HepG2 (cell line): ENCODE measurements at regions not wholly inside any gene's neighbourhood (a gene's known extent, or its start where the extent isn't known, plus 50 kb on each side); places are given as distances from the start of the nearest gene placed in this dataset.

ENCODE experiments used
- CTCF ChIP-seq: sonication (generic); formaldehyde crosslinking; IDR thresholded peaks from 2 replicates; pipeline ENCODE4 v1.5.0; 2020; ENCODE audit warnings: mild to moderate bottlenecking, missing genetic modification reagents, moderate library complexity
- FOSL1 ChIP-seq: sonication (generic); formaldehyde crosslinking; IDR thresholded peaks from 2 replicates; pipeline ENCODE4 v1.9.0; 2021; ENCODE audit warnings: missing genetic modification reagents, borderline replicate concordance
- HMGA1 ChIP-seq: sonication (generic); formaldehyde crosslinking; conservative IDR thresholded peaks from 2 replicates; pipeline ENCODE4 v1.4.0; 2020; ENCODE audit warnings: missing genetic modification reagents
- KAT7 ChIP-seq: IDR thresholded peaks from 2 replicates; pipeline ENCODE4 v1.6.1; 2018; ENCODE audit warnings: borderline replicate concordance, missing compliant biosample characterization
- MED13 ChIP-seq: sonication (generic); formaldehyde crosslinking; IDR thresholded peaks from 2 replicates; pipeline ENCODE4 v1.5.0; 2020; ENCODE audit warnings: missing genetic modification reagents
- REST ChIP-seq, 2 experiments: IDR thresholded peaks; 2 replicates each; pipeline ENCODE4 v1.6.1; 2011 to 2012; ENCODE audit warnings: low read length in 2 of 2, borderline replicate concordance in 1 of 2, low read depth in 1 of 2, mild to moderate bottlenecking in 1 of 2, moderate library complexity in 1 of 2
- TMF1 ChIP-seq: sonication (generic); formaldehyde crosslinking; IDR thresholded peaks from 2 replicates; pipeline ENCODE4 v1.8.1; 2022; ENCODE audit warnings: low read depth, missing genetic modification reagents
- ZBTB1 ChIP-seq: sonication (generic); formaldehyde crosslinking; IDR thresholded peaks from 2 replicates; pipeline ENCODE4 v1.4.0; 2020; ENCODE audit warnings: missing genetic modification reagents, borderline replicate concordance
- ZNF142 ChIP-seq: sonication (generic); formaldehyde crosslinking; IDR thresholded peaks from 2 replicates; pipeline ENCODE4 v1.4.0; 2020; ENCODE audit warnings: missing genetic modification reagents
- ZNF251 ChIP-seq: sonication (generic); formaldehyde crosslinking; IDR thresholded peaks from 2 replicates; pipeline ENCODE4 v1.9.0; 2021; ENCODE audit warnings: mild to moderate bottlenecking, missing genetic modification reagents
- ZNF331 ChIP-seq: sonication (generic); formaldehyde crosslinking; IDR thresholded peaks from 2 replicates; pipeline ENCODE4 v1.4.0; 2020; ENCODE audit warnings: missing genetic modification reagents
- ZNF335 ChIP-seq: sonication (generic); formaldehyde crosslinking; IDR thresholded peaks from 2 replicates; pipeline ENCODE4 v1.4.0; 2020; ENCODE audit warnings: missing genetic modification reagents
- ZNF512 ChIP-seq: sonication (generic); formaldehyde crosslinking; IDR thresholded peaks from 2 replicates; pipeline ENCODE4 v1.4.0; 2020; ENCODE audit warnings: mild to moderate bottlenecking, missing genetic modification reagents
- ZNF691 ChIP-seq: sonication (generic); formaldehyde crosslinking; IDR thresholded peaks from 2 replicates; pipeline ENCODE4 v1.4.0; 2020; ENCODE audit warnings: missing genetic modification reagents, low read depth, mild to moderate bottlenecking, borderline replicate concordance

GRCh38 chr4:26267087-26267486 is 53.7 kb upstream of the RBPJ start:
- TF ChIP-seq ZNF331 (CRISPR knock-in tag), result no peak
- no peak for TF ChIP-seq ZNF251 (CRISPR knock-in tag)
- no peak for TF ChIP-seq KAT7
- TF ChIP-seq ZNF691, result no peak
- TF ChIP-seq MED13 (CRISPR knock-in tag), result no peak
- TF ChIP-seq ZNF142 (CRISPR knock-in tag), result no peak
- TF ChIP-seq ZNF335 (CRISPR knock-in tag), result no peak
- no peak for TF ChIP-seq CTCF (CRISPR knock-in tag)
- TF ChIP-seq ZNF512 (CRISPR knock-in tag), result no peak
- no peak for TF ChIP-seq REST (IDR thresholded peaks at IDR 0.05; ENCODE audit: borderline replicate concordance in 1 of 2, low read depth in 1 of 2, low read length in 2 of 2)
- no peak for TF ChIP-seq FOSL1 (CRISPR knock-in tag)
- no peak for TF ChIP-seq TMF1 (CRISPR knock-in tag)
- TF ChIP-seq ZBTB1 (CRISPR knock-in tag), result no peak
- no peak for TF ChIP-seq HMGA1
